AG04450 (cell line): ENCODE measurements at regions not wholly inside any gene's neighbourhood (a gene's known extent, or its start where the extent isn't known, plus 50 kb on each side); places are given as distances from the start of the nearest gene placed in this dataset.

Experiments
- CTCF ChIA-PET: fragments of 300-600, 350-600 bp; formaldehyde crosslinking; extraction: SDS; loops from one replicate; lab custom pipeline; 2022; ENCODE audit warnings: antibody characterized with exemption, inconsistent platforms; lab: Charles Lee
- POLR2A ChIA-PET: fragments of 350-600 bp; formaldehyde crosslinking; extraction: SDS; loops from one replicate; lab custom pipeline; 2021; ENCODE audit warnings: antibody characterized with exemption, inconsistent platforms; lab: Yijun Ruan, JAX
- DNase-seq: peaks from one replicate; pipeline ENCODE4 v3.0.0-alpha.2; 2011; ENCODE audit warnings: low read depth, low spot score
- H3K27ac ChIP-seq: one replicate; pipeline ENCODE4 v1.5.1; 2012; ENCODE audit warnings: low read depth, low read length, control low read depth
- H3K27me3 ChIP-seq: one replicate; pipeline ENCODE4 v1.6.0; 2012; ENCODE audit warnings: low read length; ENCODE audit not compliant: control insufficient read depth, insufficient read depth
- H3K4me3 ChIP-seq: 2 replicates; pipeline ENCODE4 v1.5.1; 2011; ENCODE audit warnings: mild to moderate bottlenecking, low read depth, low read length, control low read depth
- H3K9me3 ChIP-seq: 2 replicates; pipeline ENCODE4 v1.5.1; 2012; ENCODE audit warnings: low read length; ENCODE audit not compliant: control insufficient read depth, insufficient read depth
- TF ChIP-seq, protein P1 (sequence below): IDR thresholded peaks from 2 replicates; pipeline ENCODE4 v1.5.1; 2011; ENCODE audit warnings: low read depth, low read length, control low read depth, inconsistent platforms

- POLR2A ChIA-PET = no interaction called here
- no peak for DNase-seq
- TF ChIP-seq, protein P1, sequence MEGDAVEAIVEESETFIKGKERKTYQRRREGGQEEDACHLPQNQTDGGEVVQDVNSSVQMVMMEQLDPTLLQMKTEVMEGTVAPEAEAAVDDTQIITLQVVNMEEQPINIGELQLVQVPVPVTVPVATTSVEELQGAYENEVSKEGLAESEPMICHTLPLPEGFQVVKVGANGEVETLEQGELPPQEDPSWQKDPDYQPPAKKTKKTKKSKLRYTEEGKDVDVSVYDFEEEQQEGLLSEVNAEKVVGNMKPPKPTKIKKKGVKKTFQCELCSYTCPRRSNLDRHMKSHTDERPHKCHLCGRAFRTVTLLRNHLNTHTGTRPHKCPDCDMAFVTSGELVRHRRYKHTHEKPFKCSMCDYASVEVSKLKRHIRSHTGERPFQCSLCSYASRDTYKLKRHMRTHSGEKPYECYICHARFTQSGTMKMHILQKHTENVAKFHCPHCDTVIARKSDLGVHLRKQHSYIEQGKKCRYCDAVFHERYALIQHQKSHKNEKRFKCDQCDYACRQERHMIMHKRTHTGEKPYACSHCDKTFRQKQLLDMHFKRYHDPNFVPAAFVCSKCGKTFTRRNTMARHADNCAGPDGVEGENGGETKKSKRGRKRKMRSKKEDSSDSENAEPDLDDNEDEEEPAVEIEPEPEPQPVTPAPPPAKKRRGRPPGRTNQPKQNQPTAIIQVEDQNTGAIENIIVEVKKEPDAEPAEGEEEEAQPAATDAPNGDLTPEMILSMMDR = no peak
- Histone ChIP-seq H3K4me3 (no peak overlapping the region), H3K27me3 (no peaks in the 10 kb centered on the region), H3K9me3 (no peaks in the 10 kb centered on the region), H3K27ac (no peak overlapping the region)
- CTCF ChIA-PET = interaction anchor here (2.7 to 3.1 kb wide), 2 partner anchors 225 to 231 kb away, joined by 16 to 17 read pairs; no protein-coding TSS in a partner anchor
These were observed 71.4 kb upstream of the P3H2 start for GRCh38 chr3:190192087-190192486.

GRCh38 chr3:190188197-190188596 lies 67.5 kb upstream of the P3H2 start:
- no peak for DNase-seq
- H3K9me3 ChIP-seq = no peaks in the 10 kb centered on the region
- H3K27me3 ChIP-seq = no peaks in the 10 kb centered on the region
- POLR2A ChIA-PET = no interaction called here
- no peak overlapping the region for H3K4me3 ChIP-seq
- TF ChIP-seq, protein P1 = no peak
- CTCF ChIA-PET = interaction anchor here (1.5 to 2.9 kb wide), 2 partner anchors 14 to 226 kb away, joined by 8 to 11 read pairs; no protein-coding TSS in a partner anchor
- no peak overlapping the region for H3K27ac ChIP-seq

- Histone ChIP-seq H3K27ac (peak overlapping the region; percentile 90), H3K27me3 (no peaks in the 10 kb centered on the region), H3K4me3 (no peak overlapping the region), H3K9me3 (no peaks in the 10 kb centered on the region)
- peak; percentile 91 for DNase-seq
- ChIA-PET CTCF (interaction anchor here (0.9 to 1.2 kb wide), 3 partner anchors 19 to 216 kb away, joined by 3 to 8 read pairs (median 3); no protein-coding TSS in a partner anchor), POLR2A (interaction anchor here (1.2 to 1.3 kb wide), 2 partner anchors 31 to 63 kb away, joined by 4 to 6 read pairs; partner anchors contain the start of gene P3H2)
- TF ChIP-seq, protein P1 = no peak
These were observed 62.4 kb upstream of the P3H2 start for GRCh38 chr3:190183121-190183520.

- TF ChIP-seq, protein P1 = no peak
- peak; percentile 39 for DNase-seq
- no peaks in the 10 kb centered on the region for H3K9me3 ChIP-seq
- ChIA-PET POLR2A (interaction anchor here (1.2 to 1.3 kb wide), 2 partner anchors 30 to 62 kb away, joined by 4 to 6 read pairs; partner anchors contain the start of gene P3H2), CTCF (interaction anchor here (0.7 to 1.2 kb wide), 5 partner anchors 20 to 1313 kb away, joined by 3 to 8 read pairs (median 3); no protein-coding TSS in a partner anchor)
- no peaks in the 10 kb centered on the region for H3K27me3 ChIP-seq
- H3K27ac ChIP-seq = peak overlapping the region; percentile 90
- H3K4me3 ChIP-seq = no peak overlapping the region
These were observed 61.8 kb upstream of the P3H2 start for GRCh38 chr3:190182418-190183043.

DNA sequence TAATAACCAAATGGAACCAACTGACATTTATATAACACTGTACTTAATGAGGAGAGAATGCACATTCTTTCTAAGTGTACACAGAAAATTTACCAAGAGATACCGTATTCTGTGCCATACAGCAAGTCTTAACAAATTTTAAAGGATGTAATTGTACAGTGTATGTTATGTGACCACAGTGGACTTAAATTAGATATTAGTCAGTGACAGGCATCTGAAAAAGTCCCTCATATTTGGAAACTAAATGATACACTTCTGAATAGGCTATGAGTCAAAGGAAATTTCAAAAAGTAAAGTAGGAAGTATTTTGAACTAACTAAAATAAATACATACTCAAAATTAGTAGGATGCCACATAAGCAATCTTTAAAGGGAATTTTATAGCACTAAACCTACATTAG lies 59.6 kb upstream of the P3H2 start:
- Histone ChIP-seq H3K27me3 (no peaks in the 10 kb centered on the region), H3K27ac (no peak overlapping the region), H3K9me3 (peaks cover 6% of the 10 kb centered on the region; the same call in 1 of the 2 replicates), H3K4me3 (no peak overlapping the region)
- TF ChIP-seq, protein P1 = no peak
- DNase-seq = no peak
- POLR2A ChIA-PET = no interaction called here
- CTCF ChIA-PET = interaction anchor here (0.9 kb wide), 1 partner anchor 59 kb away, joined by 3 read pairs; the partner anchor contains the start of gene P3H2
